ENCODE measurements at regions not wholly inside any gene's neighbourhood (a gene's known extent, or its start where the extent isn't known, plus 50 kb on each side); places are given as distances from the start of the nearest gene placed in this dataset.

GRCh38 chr4:57672846-57673433 lies 562.8 kb upstream of the IGFBP7 start:
- DNase-seq = no peak
- no peak for TF ChIP-seq POLR2A (IDR thresholded peaks at IDR 0.05; ENCODE audit: low read length)
- no peak for TF ChIP-seq GATA1 (IDR thresholded peaks at IDR 0.05; ENCODE audit: low read depth, low read length)

- no peak for DNase-seq
- TF ChIP-seq POLR2A (IDR thresholded peaks at IDR 0.05; ENCODE audit: low read length) (no peak), GATA1 (IDR thresholded peaks at IDR 0.05; ENCODE audit: low read depth, low read length) (no peak)
These were observed 558.4 kb upstream of the IGFBP7 start for GRCh38 chr4:57668621-57669020.

- TF ChIP-seq POLR2A (IDR thresholded peaks at IDR 0.05; ENCODE audit: low read length) (no peak), GATA1 (IDR thresholded peaks at IDR 0.05; ENCODE audit: low read depth, low read length) (no peak)
- DNase-seq = no peak
These were observed 555.6 kb upstream of the IGFBP7 start for GRCh38 chr4:57665806-57666205.

- TF ChIP-seq GATA1 (IDR thresholded peaks at IDR 0.05; ENCODE audit: low read depth, low read length) (no peak), POLR2A (IDR thresholded peaks at IDR 0.05; ENCODE audit: low read length) (no peak)
- no peak for DNase-seq
These were observed 551.4 kb upstream of the IGFBP7 start for GRCh38 chr4:57661517-57662090.

GRCh38 chr4:57658673-57659072 lies 548.5 kb upstream of the IGFBP7 start:
- TF ChIP-seq GATA1 (IDR thresholded peaks at IDR 0.05; ENCODE audit: low read depth, low read length) (no peak), POLR2A (IDR thresholded peaks at IDR 0.05; ENCODE audit: low read length) (no peak)
- no peak for DNase-seq

- no peak for DNase-seq
- TF ChIP-seq POLR2A (IDR thresholded peaks at IDR 0.05; ENCODE audit: low read length) (no peak), GATA1 (IDR thresholded peaks at IDR 0.05; ENCODE audit: low read depth, low read length) (no peak)
These were observed 548.0 kb upstream of the IGFBP7 start for GRCh38 chr4:57658188-57658587.

- TF ChIP-seq POLR2A (IDR thresholded peaks at IDR 0.05; ENCODE audit: low read length) (no peak), GATA1 (IDR thresholded peaks at IDR 0.05; ENCODE audit: low read depth, low read length) (no peak)
These were observed 545.2 kb upstream of the IGFBP7 start for GRCh38 chr4:57655342-57655741.

GRCh38 chr4:57652779-57653178 lies 542.6 kb upstream of the IGFBP7 start:
- no peak for TF ChIP-seq GATA1 (IDR thresholded peaks at IDR 0.05; ENCODE audit: low read depth, low read length)
- no peak for TF ChIP-seq POLR2A (IDR thresholded peaks at IDR 0.05; ENCODE audit: low read length)
- no peak for DNase-seq

More at GRCh38 chr4:57655342-57655741, 545.2 kb upstream of the IGFBP7 start:
- no peak for DNase-seq

- no peak for DNase-seq
- TF ChIP-seq GATA1 (IDR thresholded peaks at IDR 0.05; ENCODE audit: low read depth, low read length) = no peak
- TF ChIP-seq POLR2A (IDR thresholded peaks at IDR 0.05; ENCODE audit: low read length) = no peak
These were observed 530.4 kb upstream of the IGFBP7 start for GRCh38 chr4:57640391-57641100.

- no peak for DNase-seq
- no peak for TF ChIP-seq POLR2A (IDR thresholded peaks at IDR 0.05; ENCODE audit: low read length)
- TF ChIP-seq GATA1 (IDR thresholded peaks at IDR 0.05; ENCODE audit: low read depth, low read length) = no peak
These were observed 529.6 kb upstream of the IGFBP7 start for GRCh38 chr4:57639561-57640382.

GRCh38 chr4:57635910-57636309 lies 525.7 kb upstream of the IGFBP7 start:
- TF ChIP-seq GATA1 (IDR thresholded peaks at IDR 0.05; ENCODE audit: low read depth, low read length) (no peak), POLR2A (IDR thresholded peaks at IDR 0.05; ENCODE audit: low read length) (no peak)
- DNase-seq = no peak

- TF ChIP-seq POLR2A (IDR thresholded peaks at IDR 0.05; ENCODE audit: low read length) = no peak
- TF ChIP-seq GATA1 (IDR thresholded peaks at IDR 0.05; ENCODE audit: low read depth, low read length) = no peak
- DNase-seq = no peak
These were observed 523.2 kb upstream of the IGFBP7 start for GRCh38 chr4:57633212-57633859.

- DNase-seq = no peak
- TF ChIP-seq GATA1 (IDR thresholded peaks at IDR 0.05; ENCODE audit: low read depth, low read length) (no peak), POLR2A (IDR thresholded peaks at IDR 0.05; ENCODE audit: low read length) (no peak)
These were observed 522.4 kb upstream of the IGFBP7 start for GRCh38 chr4:57632564-57632963.
